ENCODE measurements at regions not wholly inside any gene's neighbourhood (a gene's known extent, or its start where the extent isn't known, plus 50 kb on each side); places are given as distances from the start of the nearest gene placed in this dataset.

- Mint-ChIP-seq H3K9me3 (peaks cover 0 to 2% (median 0%) of the 10 kb centered on the region in 7 donors), H3K4me3 (no peak overlapping the region), H3K4me1 (no peaks in the 10 kb centered on the region), H3K36me3 (no peaks in the 10 kb centered on the region), H3K27ac (no peak overlapping the region), H3K27me3 (peaks cover 4% of the 10 kb centered on the region)
- ATAC-seq (ENCODE audit: low read depth in 2 of 2) (no peak), DNase-seq (no peak)
- Histone ChIP-seq H3K27me3 (ENCODE audit: control insufficient read depth, insufficient read depth, low read length) (no peaks in the 10 kb centered on the region), H3K9me3 (ENCODE audit: control insufficient read depth in 2 of 2, low read length in 2 of 2) (no peaks in the 10 kb centered on the region), H3K36me3 (ENCODE audit: control insufficient read depth, insufficient read depth, low read length) (no peaks in the 10 kb centered on the region), H3K27ac (ENCODE audit: insufficient read depth, low read length, poor library complexity, severe bottlenecking) (no peak overlapping the region), H3K4me1 (ENCODE audit: control insufficient read depth, insufficient read depth, low read length, poor library complexity, severe bottlenecking) (no peaks in the 10 kb centered on the region), H3K4me3 (ENCODE audit: low read depth, low read length) (no peak overlapping the region)
Observed at GRCh38 chr4:177605252-177605651, 163.0 kb upstream of the AGA start.

DNA sequence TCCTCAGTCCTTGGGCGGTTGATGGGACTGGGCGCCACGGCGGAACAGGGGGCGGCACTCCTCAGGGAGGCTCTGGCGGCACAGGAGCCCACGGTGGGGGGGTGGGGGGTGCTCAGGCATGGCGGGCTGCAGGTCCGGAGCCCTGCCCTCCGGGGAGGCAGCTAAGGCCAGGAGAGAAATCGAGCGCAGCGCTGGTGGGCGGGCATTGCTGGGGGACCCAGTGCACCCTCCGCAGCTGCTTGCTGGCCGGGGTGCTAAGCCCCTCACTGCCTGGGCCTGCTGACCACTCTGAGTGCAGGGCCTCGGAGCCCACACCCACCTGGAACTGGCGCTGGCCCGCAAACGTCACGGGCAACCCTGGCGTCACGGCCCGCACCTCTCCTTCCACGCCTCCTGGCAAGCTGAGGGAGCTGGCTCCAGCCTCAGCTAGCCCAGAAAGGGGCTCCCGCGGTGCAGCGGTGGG, 164.9 kb upstream of the AGA start:
- Histone ChIP-seq H3K36me3 (ENCODE audit: control insufficient read depth, insufficient read depth, low read length) (no peaks in the 10 kb centered on the region), H3K27me3 (ENCODE audit: control insufficient read depth, insufficient read depth, low read length) (no peaks in the 10 kb centered on the region), H3K4me1 (ENCODE audit: control insufficient read depth, insufficient read depth, low read length, poor library complexity, severe bottlenecking) (no peaks in the 10 kb centered on the region), H3K27ac (ENCODE audit: insufficient read depth, low read length, poor library complexity, severe bottlenecking) (no peak overlapping the region), H3K9me3 (ENCODE audit: control insufficient read depth in 2 of 2, low read length in 2 of 2) (no peaks in the 10 kb centered on the region), H3K4me3 (ENCODE audit: low read depth, low read length) (no peak overlapping the region)
- ATAC-seq (ENCODE audit: low read depth in 2 of 2) (no peak), DNase-seq (no peak)
- Mint-ChIP-seq H3K4me3 (no peak overlapping the region), H3K9me3 (peaks cover 0 to 2% (median 0%) of the 10 kb centered on the region in 7 donors), H3K27ac (no peak overlapping the region), H3K36me3 (no peaks in the 10 kb centered on the region), H3K27me3 (peaks cover 8% of the 10 kb centered on the region), H3K4me1 (no peaks in the 10 kb centered on the region)

DNA sequence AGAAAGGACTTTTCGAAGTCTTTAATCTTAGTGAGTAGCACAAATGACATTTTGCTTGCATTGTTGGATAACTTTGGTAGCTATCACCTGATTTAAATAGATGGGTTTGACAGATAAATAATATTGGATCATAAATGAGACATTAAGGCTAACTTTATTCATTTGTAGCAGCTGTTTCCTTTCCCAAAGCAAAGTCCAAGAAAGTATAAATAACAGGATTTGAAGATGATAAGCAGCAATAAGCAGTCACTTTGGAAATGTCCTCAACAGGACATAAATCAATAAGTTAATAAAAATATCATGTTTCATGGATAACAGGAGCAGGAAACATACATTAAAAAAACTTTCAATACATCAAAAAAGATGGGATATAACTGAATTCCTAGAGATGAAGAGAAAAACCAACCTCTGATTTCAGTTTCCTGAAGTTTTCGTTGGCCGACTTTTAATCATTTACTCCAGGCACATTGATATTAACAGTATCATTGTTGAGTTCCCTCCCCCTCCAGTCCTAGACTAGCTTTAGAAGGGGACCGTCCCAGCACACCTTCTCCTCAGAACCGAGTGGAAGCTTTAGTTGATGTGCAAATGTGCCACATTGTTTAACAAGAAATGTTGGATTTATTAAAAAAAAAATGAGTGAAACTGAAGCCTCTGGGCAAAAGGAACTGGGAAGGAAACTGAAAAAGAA, 169.9 kb upstream of the AGA start:
- H3K4me1 ChIP-seq (ENCODE audit: control insufficient read depth, insufficient read depth, low read length, poor library complexity, severe bottlenecking): no peaks in the 10 kb centered on the region
- Mint-ChIP-seq H3K4me1 (no peaks in the 10 kb centered on the region), H3K27me3 (peaks cover 8% of the 10 kb centered on the region), H3K36me3 (no peaks in the 10 kb centered on the region), H3K4me3 (no peak overlapping the region), H3K9me3 (peaks cover 0 to 1% (median 0%) of the 10 kb centered on the region in 7 donors), H3K27ac (no peak overlapping the region)
- H3K4me3 ChIP-seq (ENCODE audit: low read depth, low read length): no peak overlapping the region
- no peaks in the 10 kb centered on the region for H3K9me3 ChIP-seq (ENCODE audit: control insufficient read depth in 2 of 2, low read length in 2 of 2)
- no peaks in the 10 kb centered on the region for H3K36me3 ChIP-seq (ENCODE audit: control insufficient read depth, insufficient read depth, low read length)
- H3K27me3 ChIP-seq (ENCODE audit: control insufficient read depth, insufficient read depth, low read length): no peaks in the 10 kb centered on the region
- no peak for DNase-seq
- H3K27ac ChIP-seq (ENCODE audit: insufficient read depth, low read length, poor library complexity, severe bottlenecking): no peak overlapping the region
- ATAC-seq (ENCODE audit: low read depth in 2 of 2): no peak

DNA sequence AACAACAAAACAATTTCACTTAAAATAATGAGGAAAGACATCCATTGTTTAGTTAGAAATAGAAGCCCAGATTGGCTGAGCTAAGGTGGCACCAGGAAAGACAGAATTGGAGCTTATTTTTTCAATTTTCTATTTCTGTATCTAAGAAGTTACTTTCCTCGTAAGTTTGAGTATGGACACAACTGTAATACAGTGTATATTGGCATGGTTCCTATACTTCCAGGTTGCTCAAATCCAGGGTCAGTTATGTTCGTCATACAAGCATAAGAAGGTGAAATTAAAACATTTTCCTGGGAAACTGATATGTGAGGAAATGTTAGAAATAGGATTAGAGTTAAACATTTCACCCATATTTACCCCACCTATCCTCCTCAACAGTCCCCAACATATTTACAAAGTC, 170.4 kb upstream of the AGA start:
- H3K27ac ChIP-seq (ENCODE audit: insufficient read depth, low read length, poor library complexity, severe bottlenecking): no peak overlapping the region
- H3K4me3 ChIP-seq (ENCODE audit: low read depth, low read length): no peak overlapping the region
- H3K4me1 Mint-ChIP-seq: no peaks in the 10 kb centered on the region
- ATAC-seq (ENCODE audit: low read depth in 2 of 2): no peak
- peaks cover 0 to 1% (median 0%) of the 10 kb centered on the region in 7 donors for H3K9me3 Mint-ChIP-seq
- no peaks in the 10 kb centered on the region for H3K36me3 Mint-ChIP-seq
- DNase-seq: no peak
- no peak overlapping the region for H3K27ac Mint-ChIP-seq
- no peaks in the 10 kb centered on the region for H3K9me3 ChIP-seq (ENCODE audit: control insufficient read depth in 2 of 2, low read length in 2 of 2)
- H3K27me3 Mint-ChIP-seq: peaks cover 8% of the 10 kb centered on the region
- no peaks in the 10 kb centered on the region for H3K27me3 ChIP-seq (ENCODE audit: control insufficient read depth, insufficient read depth, low read length)
- no peaks in the 10 kb centered on the region for H3K4me1 ChIP-seq (ENCODE audit: control insufficient read depth, insufficient read depth, low read length, poor library complexity, severe bottlenecking)
- H3K4me3 Mint-ChIP-seq: no peak overlapping the region
- no peaks in the 10 kb centered on the region for H3K36me3 ChIP-seq (ENCODE audit: control insufficient read depth, insufficient read depth, low read length)

GRCh38 chr4:177632481-177632880, 190.2 kb upstream of the AGA start:
- Mint-ChIP-seq H3K4me3 (no peak overlapping the region), H3K36me3 (no peaks in the 10 kb centered on the region), H3K27me3 (no peaks in the 10 kb centered on the region), H3K4me1 (no peaks in the 10 kb centered on the region), H3K27ac (no peak overlapping the region), H3K9me3 (peaks cover 0 to 2% (median 0%) of the 10 kb centered on the region in 7 donors)
- no peak overlapping the region for H3K4me3 ChIP-seq (ENCODE audit: low read depth, low read length)
- no peak for ATAC-seq (ENCODE audit: low read depth in 2 of 2)
- DNase-seq: no peak
- H3K36me3 ChIP-seq (ENCODE audit: control insufficient read depth, insufficient read depth, low read length): no peaks in the 10 kb centered on the region
- no peaks in the 10 kb centered on the region for H3K4me1 ChIP-seq (ENCODE audit: control insufficient read depth, insufficient read depth, low read length, poor library complexity, severe bottlenecking)
- no peaks in the 10 kb centered on the region for H3K27me3 ChIP-seq (ENCODE audit: control insufficient read depth, insufficient read depth, low read length)
- no peak overlapping the region for H3K27ac ChIP-seq (ENCODE audit: insufficient read depth, low read length, poor library complexity, severe bottlenecking)
- H3K9me3 ChIP-seq (ENCODE audit: control insufficient read depth in 2 of 2, low read length in 2 of 2): no peaks in the 10 kb centered on the region

DNA sequence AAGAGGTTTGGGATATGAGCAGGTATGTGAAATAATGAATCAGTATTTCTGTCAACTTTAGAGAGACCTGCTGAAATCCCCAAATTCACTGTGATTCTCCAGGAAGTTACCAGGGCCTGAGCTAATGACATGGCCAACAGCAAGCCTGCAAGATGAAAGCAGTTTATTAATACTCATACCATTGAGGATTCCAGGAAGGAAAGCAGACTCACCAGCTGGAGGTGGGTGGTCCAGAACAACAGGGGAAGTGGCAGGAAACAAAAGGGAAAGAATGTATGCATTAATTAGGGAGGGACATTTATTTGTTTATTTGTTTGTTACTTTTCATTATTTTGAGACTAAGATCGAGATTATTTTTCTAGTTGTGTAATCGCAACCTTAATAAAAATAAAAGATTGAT, 196.6 kb upstream of the AGA start:
- Mint-ChIP-seq H3K4me3 (no peak overlapping the region), H3K27me3 (no peaks in the 10 kb centered on the region), H3K27ac (no peak overlapping the region), H3K4me1 (no peaks in the 10 kb centered on the region), H3K36me3 (no peaks in the 10 kb centered on the region), H3K9me3 (peaks cover 0 to 4% (median 0%) of the 10 kb centered on the region in 7 donors)
- H3K9me3 ChIP-seq (ENCODE audit: control insufficient read depth in 2 of 2, low read length in 2 of 2): no peaks in the 10 kb centered on the region
- no peak for ATAC-seq (ENCODE audit: low read depth in 2 of 2)
- no peak overlapping the region for H3K27ac ChIP-seq (ENCODE audit: insufficient read depth, low read length, poor library complexity, severe bottlenecking)
- DNase-seq: no peak
- no peaks in the 10 kb centered on the region for H3K27me3 ChIP-seq (ENCODE audit: control insufficient read depth, insufficient read depth, low read length)
- H3K4me1 ChIP-seq (ENCODE audit: control insufficient read depth, insufficient read depth, low read length, poor library complexity, severe bottlenecking): no peaks in the 10 kb centered on the region
- H3K36me3 ChIP-seq (ENCODE audit: control insufficient read depth, insufficient read depth, low read length): no peaks in the 10 kb centered on the region
- no peak overlapping the region for H3K4me3 ChIP-seq (ENCODE audit: low read depth, low read length)

DNA sequence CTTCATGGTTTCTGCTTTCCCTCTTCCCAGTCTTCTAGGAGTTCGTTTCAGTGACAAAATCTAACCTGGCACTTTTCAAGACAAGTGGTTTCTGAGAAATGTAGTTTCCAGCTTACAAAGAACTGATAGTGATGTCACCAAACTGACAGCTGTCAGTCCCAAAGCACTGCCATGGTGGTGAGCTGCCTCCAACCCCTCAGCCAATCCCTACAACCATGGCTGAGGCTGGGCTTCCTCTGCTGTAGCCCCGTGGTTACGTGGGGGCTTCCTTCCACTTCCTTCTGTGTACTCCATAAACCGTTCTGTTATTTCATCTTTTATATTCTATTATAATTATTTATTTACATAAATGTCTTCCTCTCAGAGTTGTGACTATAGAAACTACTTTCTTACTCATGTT, 198.6 kb upstream of the AGA start:
- Mint-ChIP-seq H3K4me1 (peaks cover 0 to 1% (median 0%) of the 10 kb centered on the region in 4 donors), H3K9me3 (peaks cover 0 to 4% (median 0%) of the 10 kb centered on the region in 7 donors), H3K36me3 (no peaks in the 10 kb centered on the region), H3K27ac (no peak overlapping the region), H3K27me3 (no peaks in the 10 kb centered on the region), H3K4me3 (no peak overlapping the region)
- Histone ChIP-seq H3K4me1 (ENCODE audit: control insufficient read depth, insufficient read depth, low read length, poor library complexity, severe bottlenecking) (no peaks in the 10 kb centered on the region), H3K9me3 (ENCODE audit: control insufficient read depth in 2 of 2, low read length in 2 of 2) (no peaks in the 10 kb centered on the region), H3K4me3 (ENCODE audit: low read depth, low read length) (no peak overlapping the region), H3K36me3 (ENCODE audit: control insufficient read depth, insufficient read depth, low read length) (no peaks in the 10 kb centered on the region), H3K27ac (ENCODE audit: insufficient read depth, low read length, poor library complexity, severe bottlenecking) (no peak overlapping the region), H3K27me3 (ENCODE audit: control insufficient read depth, insufficient read depth, low read length) (no peaks in the 10 kb centered on the region)
- no peak for ATAC-seq (ENCODE audit: low read depth in 2 of 2)
- DNase-seq: no peak

- Histone ChIP-seq H3K4me1 (ENCODE audit: control insufficient read depth, insufficient read depth, low read length, poor library complexity, severe bottlenecking) (no peaks in the 10 kb centered on the region), H3K36me3 (ENCODE audit: control insufficient read depth, insufficient read depth, low read length) (no peaks in the 10 kb centered on the region), H3K4me3 (ENCODE audit: low read depth, low read length) (no peak overlapping the region), H3K9me3 (ENCODE audit: control insufficient read depth in 2 of 2, low read length in 2 of 2) (no peaks in the 10 kb centered on the region), H3K27ac (ENCODE audit: insufficient read depth, low read length, poor library complexity, severe bottlenecking) (no peak overlapping the region), H3K27me3 (ENCODE audit: control insufficient read depth, insufficient read depth, low read length) (no peaks in the 10 kb centered on the region)
- H3K27me3 Mint-ChIP-seq: no peaks in the 10 kb centered on the region
- ATAC-seq (ENCODE audit: low read depth in 2 of 2): no peak
- no peak for DNase-seq
- no peak overlapping the region for H3K4me3 Mint-ChIP-seq
- H3K9me3 Mint-ChIP-seq: peaks cover 2 to 26% (median 9%) of the 10 kb centered on the region in 7 donors
- H3K36me3 Mint-ChIP-seq: no peaks in the 10 kb centered on the region
- no peak overlapping the region for H3K27ac Mint-ChIP-seq
- H3K4me1 Mint-ChIP-seq: no peaks in the 10 kb centered on the region
Observed at GRCh38 chr4:177660223-177660622, 218.0 kb upstream of the AGA start.
